HuH-7 (cell line): ENCODE measurements at regions not wholly inside any gene's neighbourhood (a gene's known extent, or its start where the extent isn't known, plus 50 kb on each side); places are given as distances from the start of the nearest gene placed in this dataset.
"Not testable (repeated sequence)": the region's sequence is repeated elsewhere in the genome, so short reads cannot be mapped to it uniquely, and the experiment has no call there.

ENCODE experiments used
- DNase-seq: peaks from one replicate; pipeline ENCODE4 v3.0.0; 2011; ENCODE audit warnings: low spot score

GRCh38 chr9:115401756-115402327, 283.9 kb upstream of the TNC start:
- DNase-seq = no peak

DNA sequence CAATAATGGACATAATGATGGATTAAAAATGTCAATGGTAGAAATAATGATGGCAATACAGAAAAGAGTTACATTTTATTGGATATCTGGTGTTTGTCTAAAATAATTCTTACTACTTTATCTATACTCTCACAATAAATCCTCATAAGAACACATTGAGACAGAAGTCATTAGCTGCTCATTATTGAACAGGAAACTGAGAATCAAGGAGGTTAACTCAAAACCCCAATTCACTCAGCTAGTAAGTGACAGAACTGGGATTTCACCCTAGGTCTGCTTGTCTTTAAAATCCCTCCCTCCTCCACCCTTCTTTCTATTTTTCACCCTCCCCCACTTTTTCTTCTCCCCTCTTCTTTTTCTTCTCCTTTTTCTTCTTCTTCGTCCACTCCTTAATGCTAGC, 285.8 kb upstream of the TNC start:
- DNase-seq = no peak

DNA sequence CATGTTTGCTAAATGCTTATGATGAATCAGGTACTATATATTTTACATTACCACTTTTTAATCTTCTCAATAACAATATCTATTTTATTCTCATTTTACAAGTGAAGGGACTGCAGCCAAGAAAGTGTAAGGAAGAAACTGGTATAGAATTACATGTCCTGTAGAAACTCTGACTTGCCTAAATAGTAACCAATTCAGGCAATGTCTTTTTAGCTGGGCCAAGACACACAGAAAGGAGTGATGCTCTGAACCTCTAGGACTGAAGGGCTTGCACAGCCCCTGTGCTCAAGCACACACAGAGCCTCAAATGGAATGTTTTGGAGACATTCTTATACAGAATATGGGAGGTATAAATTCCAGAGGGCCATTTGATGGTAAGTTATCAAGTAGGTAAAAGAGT, 286.4 kb upstream of the TNC start:
- DNase-seq = no peak

GRCh38 chr9:115411516-115411915, 293.6 kb upstream of the TNC start:
- no peak for DNase-seq

GRCh38 chr9:115411993-115412452, 294.1 kb upstream of the TNC start:
- DNase-seq = no peak

DNA sequence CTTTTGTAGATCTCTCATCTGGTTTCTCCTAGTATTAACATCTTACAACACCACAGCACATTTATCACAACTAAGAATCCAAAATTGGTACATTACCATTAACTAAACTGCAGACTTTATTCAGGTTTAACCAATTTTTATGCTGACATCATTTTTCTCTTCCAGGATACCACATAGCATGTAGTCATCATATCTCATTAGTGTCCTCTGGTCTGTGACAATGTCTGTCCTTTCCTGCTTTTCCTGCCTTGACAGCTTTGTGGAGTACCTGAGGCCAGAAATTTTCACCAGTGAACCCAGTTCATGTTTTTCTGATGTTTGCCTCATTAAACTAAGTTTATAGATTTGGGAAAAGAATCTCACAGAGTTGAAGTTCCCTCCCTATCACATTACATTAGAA, 294.7 kb upstream of the TNC start:
- no peak for DNase-seq

- no peak for DNase-seq
Observed at GRCh38 chr9:115413304-115413703, 295.3 kb upstream of the TNC start.

DNA sequence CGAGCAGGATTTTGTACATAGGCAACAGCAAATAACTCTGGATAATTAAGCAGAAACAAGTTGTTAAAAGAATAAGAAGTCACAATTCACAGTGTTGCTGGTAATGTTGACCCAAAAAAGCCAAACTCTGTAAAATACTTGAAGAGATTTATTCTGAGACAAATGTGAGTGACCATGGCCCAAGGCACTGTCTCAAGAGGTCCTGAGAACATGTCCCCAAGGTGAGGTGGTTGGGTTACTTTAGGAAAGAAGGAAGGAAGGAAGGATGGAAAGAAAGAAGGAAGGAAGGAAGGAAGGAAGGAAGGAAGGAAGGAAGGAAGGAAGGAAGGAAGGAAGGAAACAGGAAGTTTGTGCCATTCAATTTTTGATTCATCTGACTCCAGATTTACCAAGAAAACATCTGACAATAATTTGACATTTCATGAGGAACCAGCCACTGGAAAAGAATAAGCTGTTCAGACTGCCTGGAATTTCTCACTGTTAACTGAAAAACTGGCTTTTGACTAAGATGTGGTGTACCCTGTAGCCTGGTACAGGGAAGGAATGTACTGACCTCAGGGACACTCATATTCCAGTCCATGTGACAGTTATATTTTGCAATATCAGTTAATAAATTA, 295.9 kb upstream of the TNC start:
- DNase-seq = no peak

DNA sequence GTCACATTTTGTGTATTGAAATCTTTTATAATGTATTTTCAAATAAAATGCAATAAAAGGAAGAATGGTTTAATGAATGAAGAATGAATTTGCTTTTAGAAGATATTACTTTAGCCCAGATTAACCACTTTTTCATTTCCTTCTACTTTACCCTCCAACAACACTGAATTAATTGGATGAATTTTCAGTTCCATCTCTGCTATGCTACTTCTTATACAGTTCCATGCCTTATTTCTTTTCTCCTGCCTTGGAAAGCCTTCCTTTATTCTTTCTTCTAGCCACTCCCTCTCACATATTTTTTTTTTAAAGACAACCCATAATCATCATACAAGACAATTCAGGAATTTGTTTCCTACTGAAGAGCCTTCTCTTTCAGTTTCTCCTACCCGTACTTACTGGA, 296.6 kb upstream of the TNC start:
- no peak for DNase-seq

DNA sequence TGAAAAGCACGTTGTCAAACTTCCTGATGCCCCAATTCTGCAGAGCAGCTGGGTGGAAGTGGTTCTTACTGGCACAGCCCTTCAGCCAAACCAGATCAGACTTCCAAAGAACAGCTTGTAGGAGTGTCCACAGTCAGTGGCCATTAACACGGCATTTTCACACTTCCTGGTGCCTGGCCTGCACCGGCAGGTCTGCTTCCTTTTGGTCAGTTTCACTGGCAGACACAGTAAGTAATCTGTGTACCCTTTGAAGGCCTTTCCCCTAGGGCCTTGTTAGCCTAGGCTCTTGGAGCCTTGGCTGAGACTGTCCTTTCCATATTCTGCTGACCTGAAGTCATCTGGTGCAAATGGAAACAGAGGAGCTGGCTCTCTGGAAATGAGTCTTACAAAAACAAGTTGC, 297.5 kb upstream of the TNC start:
- DNase-seq = no peak

DNA sequence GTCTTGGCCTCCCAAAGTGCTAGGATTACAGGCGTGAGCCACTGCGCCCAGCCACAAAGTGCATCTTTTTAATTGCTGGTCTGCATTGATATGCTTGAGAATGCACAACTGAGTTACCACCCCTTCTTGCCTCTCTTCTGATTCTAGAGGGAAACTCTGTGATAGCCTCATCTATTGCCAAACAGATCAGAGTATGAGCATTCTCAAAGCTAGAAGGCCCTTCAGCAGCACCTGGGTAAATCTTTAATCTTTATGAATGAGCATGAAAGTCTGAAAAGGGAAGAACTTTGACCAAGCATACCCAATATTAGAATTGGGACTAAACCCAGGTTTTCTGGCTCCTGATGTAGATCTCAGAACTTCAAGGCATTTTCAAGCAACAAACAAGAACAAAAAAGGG, 298.3 kb upstream of the TNC start:
- DNase-seq = no peak

DNA sequence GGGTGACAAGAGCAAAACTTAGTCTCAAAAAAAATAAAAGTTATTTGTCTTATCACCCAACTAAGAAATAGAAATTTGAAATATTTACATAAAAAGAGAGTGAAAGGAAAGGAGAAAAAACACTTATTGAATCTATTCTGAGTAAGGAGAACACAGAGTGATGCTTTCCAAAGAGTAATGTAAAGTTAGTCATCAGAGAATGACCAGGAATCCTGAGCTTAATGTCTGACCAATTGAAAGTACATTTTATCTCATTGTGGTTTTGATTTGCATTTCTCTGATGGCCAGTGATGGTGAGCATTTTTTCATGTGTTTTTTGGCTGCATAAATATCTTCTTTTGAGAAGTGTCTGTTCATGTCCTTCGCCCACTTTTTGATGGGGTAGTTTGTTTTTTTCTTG, 300.2 kb upstream of the TNC start:
- not testable (repeated sequence) for DNase-seq

GRCh38 chr9:115422932-115423440, 305.0 kb upstream of the TNC start:
- no peak for DNase-seq

DNA sequence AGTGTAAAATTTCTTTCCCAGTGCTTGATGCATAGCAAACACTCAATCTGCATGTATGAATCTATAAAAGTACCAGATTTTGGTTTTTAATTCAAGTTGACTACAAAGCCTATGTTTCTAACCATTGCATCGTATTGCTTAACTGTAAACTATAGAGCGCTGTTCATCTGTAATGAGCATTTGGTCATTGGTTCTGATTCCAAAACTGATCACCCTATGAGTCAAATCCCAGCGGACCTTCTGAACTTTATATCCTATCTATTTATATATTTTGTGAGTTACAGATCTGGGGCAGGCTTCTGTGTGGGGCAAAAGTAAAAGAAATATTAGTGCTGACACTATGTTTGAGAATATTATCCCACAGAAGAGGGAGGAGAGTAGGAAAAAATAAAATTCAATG, 305.7 kb upstream of the TNC start:
- no peak for DNase-seq

DNA sequence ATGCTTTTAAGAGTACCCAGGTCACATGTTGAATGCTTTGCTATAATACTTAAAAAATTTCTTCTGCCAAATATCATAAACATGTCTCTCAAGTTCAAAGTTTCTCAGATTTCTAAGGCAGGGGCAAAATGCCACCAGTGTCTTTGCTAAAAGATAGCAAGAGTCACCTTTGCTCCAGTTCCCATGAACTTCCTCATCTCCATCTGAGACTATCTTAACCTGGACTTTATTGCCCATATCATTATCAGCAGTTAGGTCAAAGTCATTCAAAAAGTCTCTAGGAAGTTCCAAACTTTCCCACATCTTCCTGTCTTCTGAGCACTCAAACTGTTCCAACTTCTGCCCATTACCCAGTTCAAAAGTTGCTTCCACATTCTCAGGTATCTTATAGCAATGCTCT, 307.6 kb upstream of the TNC start:
- no peak for DNase-seq

GRCh38 chr9:115437418-115437817, 319.5 kb upstream of the TNC start:
- no peak for DNase-seq

- DNase-seq = no peak
Observed at GRCh38 chr9:115439641-115440040, 321.7 kb upstream of the TNC start.

DNA sequence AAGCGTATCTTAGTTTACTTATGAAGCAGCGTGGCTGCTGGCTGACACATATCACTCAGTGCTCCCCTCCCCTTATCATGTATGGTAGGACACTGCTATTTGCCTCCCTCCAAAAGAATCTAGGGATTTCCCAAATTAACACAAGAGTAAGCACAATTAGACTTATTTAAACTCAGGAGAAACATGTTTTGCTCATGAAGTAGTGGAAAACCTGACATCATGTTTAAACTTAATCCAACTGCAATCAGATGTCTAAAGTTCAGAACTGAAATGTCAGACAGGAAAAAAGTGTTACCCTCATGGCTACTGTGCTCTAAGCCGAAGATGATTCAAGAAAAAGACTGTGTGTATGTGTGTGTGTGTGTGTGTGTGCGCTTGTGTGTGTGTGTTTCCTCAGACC, 324.1 kb upstream of the TNC start:
- no peak for DNase-seq

- no peak for DNase-seq
Observed at GRCh38 chr9:115443890-115444289, 325.9 kb upstream of the TNC start.

DNA sequence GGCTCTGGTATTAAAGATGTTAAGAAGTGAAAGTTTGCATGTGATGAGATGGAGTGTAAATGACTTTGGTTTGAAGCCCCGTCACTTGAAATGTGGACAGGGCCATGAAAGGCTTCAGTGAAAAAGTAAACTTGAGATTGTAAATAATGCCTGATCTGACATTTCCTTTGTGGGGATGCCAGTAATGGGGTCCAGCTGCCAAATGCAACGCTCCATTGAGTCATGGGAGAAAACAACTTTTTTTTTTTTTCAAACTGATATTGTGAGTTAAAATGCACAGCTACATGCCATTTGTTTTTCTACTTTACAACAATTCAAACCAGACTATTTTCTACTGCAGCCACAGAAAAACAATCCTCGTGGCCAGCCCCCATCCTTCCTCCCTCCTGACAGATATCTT, 327.0 kb upstream of the TNC start:
- no peak for DNase-seq

DNA sequence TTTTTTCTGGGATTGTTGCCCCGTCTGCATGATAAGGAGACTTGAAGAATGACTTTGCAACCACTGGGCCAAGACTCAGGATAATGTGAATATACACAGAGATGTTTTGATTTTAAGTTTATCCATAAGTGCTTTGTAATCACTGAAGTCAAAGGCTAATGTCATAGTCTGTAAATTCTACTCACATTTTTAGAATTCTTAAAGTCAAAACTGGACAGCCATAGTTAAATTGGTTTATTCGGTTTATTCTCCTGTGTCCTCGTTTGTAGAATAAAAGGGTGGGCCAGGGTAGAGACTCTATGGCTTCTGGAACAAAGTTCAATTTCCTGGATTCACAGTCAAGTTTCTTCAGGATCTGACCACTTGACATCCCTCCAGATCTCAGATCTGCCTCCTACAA, 327.7 kb upstream of the TNC start:
- no peak for DNase-seq

GRCh38 chr9:115456515-115456914, 338.6 kb upstream of the TNC start:
- DNase-seq = no peak

- no peak for DNase-seq
Observed at GRCh38 chr9:115461280-115461679, 343.3 kb upstream of the TNC start.

DNA sequence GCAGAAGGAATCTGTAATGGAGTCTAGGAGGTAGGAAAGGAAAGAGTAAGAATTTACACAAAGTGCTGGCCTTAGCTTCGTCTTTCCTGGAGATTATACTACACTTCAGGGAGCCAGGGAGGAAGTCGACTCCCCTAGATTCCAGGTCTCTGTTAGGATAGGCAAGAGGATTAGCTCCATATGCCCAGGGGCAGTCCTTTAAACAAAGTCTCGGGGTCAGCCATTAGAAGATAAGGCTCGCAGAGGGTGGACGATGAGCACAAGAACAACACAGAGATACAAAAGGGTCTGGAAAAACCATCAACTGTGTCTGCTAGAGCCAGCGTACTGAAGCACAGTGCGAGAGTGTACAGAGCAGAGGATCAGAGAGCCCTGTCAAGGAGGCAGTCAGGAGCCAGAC, 344.7 kb upstream of the TNC start:
- no peak for DNase-seq
